ENCODE measurements at regions not wholly inside any gene's neighbourhood (a gene's known extent, or its start where the extent isn't known, plus 50 kb on each side); places are given as distances from the start of the nearest gene placed in this dataset.
A peak's percentile ranks its signal among the peaks of the same experiment; 100 is the strongest.
"Not testable (repeated sequence)": the region's sequence is repeated elsewhere in the genome, so short reads cannot be mapped to it uniquely, and the experiment has no call there.

GRCh38 chr3:173217127-173217526 is 76.1 kb upstream of the SPATA16 start:
- no peak overlapping the region for H2AK5ac ChIP-seq (ENCODE audit: low read length)
- no peak overlapping the region for H3K4me3 ChIP-seq (ENCODE audit: low read length)
- H3K4me1 ChIP-seq (ENCODE audit: control insufficient read depth, low read depth, low read length): no peaks in the 10 kb centered on the region
- H2BK120ac ChIP-seq (ENCODE audit: low read depth, low read length): no peak overlapping the region
- no CpG with 5 or more reads among the region's 3 CpGs for WGBS (ENCODE audit: extremely low coverage, insufficient coverage, low lambda C conversion rate)
- H4K5ac ChIP-seq (ENCODE audit: low read length): no peak overlapping the region
- no peak overlapping the region for H3K23ac ChIP-seq (ENCODE audit: low read length)
- no peaks in the 10 kb centered on the region for H3K36me3 ChIP-seq (ENCODE audit: control insufficient read depth, insufficient read depth, low read length)
- no peak overlapping the region for H3K18ac ChIP-seq (ENCODE audit: low read length)
- no peak overlapping the region for H3K9ac ChIP-seq (ENCODE audit: low read length)
- H3K4me2 ChIP-seq (ENCODE audit: low read length): no peak overlapping the region
- H3K56ac ChIP-seq (ENCODE audit: low read length): no peak overlapping the region
- H3K27ac ChIP-seq (ENCODE audit: low read depth, low read length): no peak overlapping the region
- H3K79me2 ChIP-seq (ENCODE audit: control insufficient read depth, insufficient read depth, low read length): no peaks in the 10 kb centered on the region
- no peak overlapping the region for H3K4ac ChIP-seq (ENCODE audit: low read depth, low read length)
- H3K79me1 ChIP-seq (ENCODE audit: low read length): no peaks in the 10 kb centered on the region
- no peaks in the 10 kb centered on the region for H3K27me3 ChIP-seq (ENCODE audit: insufficient read depth, low read length, poor library complexity)
- no peak overlapping the region for H2BK15ac ChIP-seq (replicated peaks; ENCODE audit: low read depth)
- H2BK5ac ChIP-seq (ENCODE audit: low read length): no peak overlapping the region
- peak; percentile 4 for DNase-seq
- H4K8ac ChIP-seq (ENCODE audit: low read depth, low read length): no peak overlapping the region

DNA sequence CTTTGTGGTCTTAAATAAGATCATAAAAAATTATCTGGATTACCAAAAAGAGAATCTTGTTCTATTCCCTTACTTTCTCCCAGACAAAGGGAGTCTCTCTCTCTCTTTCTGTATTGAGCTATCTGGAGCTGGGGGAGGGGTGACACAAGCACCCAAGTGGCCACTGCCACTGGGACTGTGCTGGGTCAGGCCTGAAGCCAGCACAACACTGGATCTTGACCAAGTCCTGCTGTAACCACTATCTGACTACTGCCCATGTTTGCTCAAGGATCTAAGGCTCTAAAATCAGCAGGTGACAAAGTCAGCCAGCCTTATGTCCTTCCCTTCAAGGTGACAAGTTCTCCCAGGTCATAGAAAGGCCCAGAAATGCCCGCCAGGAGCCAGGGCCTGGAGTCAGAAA is 75.0 kb upstream of the SPATA16 start:
- Histone ChIP-seq H2BK5ac (ENCODE audit: low read length) (no peak overlapping the region), H3K23ac (ENCODE audit: low read length) (no peak overlapping the region), H2BK120ac (ENCODE audit: low read depth, low read length) (no peak overlapping the region), H4K8ac (ENCODE audit: low read depth, low read length) (no peak overlapping the region), H3K36me3 (ENCODE audit: control insufficient read depth, insufficient read depth, low read length) (no peaks in the 10 kb centered on the region), H3K79me2 (ENCODE audit: control insufficient read depth, insufficient read depth, low read length) (no peaks in the 10 kb centered on the region), H3K9ac (ENCODE audit: low read length) (no peak overlapping the region), H2BK15ac (replicated peaks; ENCODE audit: low read depth) (no peak overlapping the region), H3K4me2 (ENCODE audit: low read length) (no peak overlapping the region), H3K4me1 (ENCODE audit: control insufficient read depth, low read depth, low read length) (no peaks in the 10 kb centered on the region), H3K4me3 (ENCODE audit: low read length) (no peak overlapping the region), H3K27me3 (ENCODE audit: insufficient read depth, low read length, poor library complexity) (no peaks in the 10 kb centered on the region), H4K5ac (ENCODE audit: low read length) (no peak overlapping the region), H3K56ac (ENCODE audit: low read length) (no peak overlapping the region), H2AK5ac (ENCODE audit: low read length) (no peak overlapping the region), H3K27ac (ENCODE audit: low read depth, low read length) (no peak overlapping the region), H3K79me1 (ENCODE audit: low read length) (no peaks in the 10 kb centered on the region), H3K4ac (ENCODE audit: low read depth, low read length) (no peak overlapping the region), H3K18ac (ENCODE audit: low read length) (no peak overlapping the region)
- no peak for DNase-seq
- WGBS (ENCODE audit: extremely low coverage, insufficient coverage, low lambda C conversion rate): no CpG with 5 or more reads among the region's 1 CpG

DNA sequence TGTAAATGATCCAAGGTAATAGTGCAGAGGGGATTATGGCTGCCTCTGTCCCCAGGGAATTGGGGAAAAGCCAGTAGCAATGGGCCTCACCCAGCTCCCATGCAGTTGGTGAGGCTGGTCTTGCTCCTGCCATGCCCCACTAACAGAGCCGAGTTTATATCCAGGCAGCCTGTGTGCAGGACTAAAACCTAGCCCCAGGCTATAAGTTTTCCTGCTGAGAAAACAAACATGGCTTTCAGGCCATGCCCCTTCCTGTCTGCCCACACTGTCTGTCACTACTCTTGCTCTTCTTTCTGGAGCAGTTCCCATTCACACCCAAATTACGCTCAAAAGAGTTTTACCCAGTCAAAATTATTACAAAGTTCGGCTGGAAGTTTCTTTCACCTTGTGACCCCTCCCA is 73.5 kb upstream of the SPATA16 start:
- DNase-seq: peak; percentile 30
- Histone ChIP-seq H3K56ac (ENCODE audit: low read length) (no peak overlapping the region), H3K36me3 (ENCODE audit: control insufficient read depth, insufficient read depth, low read length) (no peaks in the 10 kb centered on the region), H2AK5ac (ENCODE audit: low read length) (no peak overlapping the region), H4K5ac (ENCODE audit: low read length) (no peak overlapping the region), H3K9ac (ENCODE audit: low read length) (no peak overlapping the region), H3K23ac (ENCODE audit: low read length) (no peak overlapping the region), H3K4ac (ENCODE audit: low read depth, low read length) (no peak overlapping the region), H4K8ac (ENCODE audit: low read depth, low read length) (no peak overlapping the region), H3K79me1 (ENCODE audit: low read length) (no peaks in the 10 kb centered on the region), H3K4me1 (ENCODE audit: control insufficient read depth, low read depth, low read length) (no peaks in the 10 kb centered on the region), H2BK120ac (ENCODE audit: low read depth, low read length) (no peak overlapping the region), H3K79me2 (ENCODE audit: control insufficient read depth, insufficient read depth, low read length) (no peaks in the 10 kb centered on the region), H3K27ac (ENCODE audit: low read depth, low read length) (no peak overlapping the region), H3K4me2 (ENCODE audit: low read length) (no peak overlapping the region), H2BK5ac (ENCODE audit: low read length) (no peak overlapping the region), H3K4me3 (ENCODE audit: low read length) (no peak overlapping the region), H3K27me3 (ENCODE audit: insufficient read depth, low read length, poor library complexity) (no peaks in the 10 kb centered on the region), H2BK15ac (replicated peaks; ENCODE audit: low read depth) (no peak overlapping the region), H3K18ac (ENCODE audit: low read length) (no peak overlapping the region)
- WGBS (ENCODE audit: extremely low coverage, insufficient coverage, low lambda C conversion rate): no CpG with 5 or more reads among the region's 3 CpGs

GRCh38 chr3:173199568-173199967 is 58.5 kb upstream of the SPATA16 start:
- no peak overlapping the region for H3K18ac ChIP-seq (ENCODE audit: low read length)
- no peak overlapping the region for H4K8ac ChIP-seq (ENCODE audit: low read depth, low read length)
- H3K27me3 ChIP-seq (ENCODE audit: insufficient read depth, low read length, poor library complexity): no peaks in the 10 kb centered on the region
- H3K9ac ChIP-seq (ENCODE audit: low read length): no peak overlapping the region
- H4K5ac ChIP-seq (ENCODE audit: low read length): no peak overlapping the region
- H2BK5ac ChIP-seq (ENCODE audit: low read length): no peak overlapping the region
- no peaks in the 10 kb centered on the region for H3K36me3 ChIP-seq (ENCODE audit: control insufficient read depth, insufficient read depth, low read length)
- H2BK15ac ChIP-seq (replicated peaks; ENCODE audit: low read depth): no peak overlapping the region
- peak; percentile 63 for DNase-seq
- peak overlapping the region; percentile 21 for H3K4ac ChIP-seq (ENCODE audit: low read depth, low read length)
- H3K4me2 ChIP-seq (ENCODE audit: low read length): no peak overlapping the region
- no peaks in the 10 kb centered on the region for H3K79me1 ChIP-seq (ENCODE audit: low read length)
- no peaks in the 10 kb centered on the region for H3K4me1 ChIP-seq (ENCODE audit: control insufficient read depth, low read depth, low read length)
- H3K4me3 ChIP-seq (ENCODE audit: low read length): no peak overlapping the region
- no peak overlapping the region for H3K23ac ChIP-seq (ENCODE audit: low read length)
- H3K79me2 ChIP-seq (ENCODE audit: control insufficient read depth, insufficient read depth, low read length): no peaks in the 10 kb centered on the region
- no peak overlapping the region for H3K27ac ChIP-seq (ENCODE audit: low read depth, low read length)
- H3K56ac ChIP-seq (ENCODE audit: low read length): no peak overlapping the region
- no peak overlapping the region for H2BK120ac ChIP-seq (ENCODE audit: low read depth, low read length)
- no peak overlapping the region for H2AK5ac ChIP-seq (ENCODE audit: low read length)

DNA sequence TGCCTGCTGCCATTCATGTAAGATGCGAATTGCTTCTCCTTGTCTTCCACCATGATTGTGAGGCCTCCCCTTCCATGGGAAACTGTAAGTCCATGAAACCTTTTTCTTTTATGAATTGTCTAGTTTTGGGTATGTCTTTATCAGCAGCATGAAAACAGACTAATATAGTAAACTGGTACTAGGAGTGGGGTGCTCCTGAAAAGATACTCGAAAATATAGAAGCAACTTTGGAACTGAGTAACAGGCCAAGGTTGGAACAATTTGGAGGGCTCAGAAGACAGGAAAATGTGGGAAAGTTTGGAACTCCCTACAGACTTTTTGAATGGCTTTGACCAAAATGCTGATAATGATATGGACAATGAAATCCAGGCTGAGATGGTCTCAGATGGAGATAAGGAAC is 53.8 kb upstream of the SPATA16 start:
- not testable (repeated sequence) for H3K4me1 ChIP-seq (ENCODE audit: control insufficient read depth, low read depth, low read length); H2BK15ac ChIP-seq (replicated peaks; ENCODE audit: low read depth); H2BK120ac ChIP-seq (ENCODE audit: low read depth, low read length); H3K27ac ChIP-seq (ENCODE audit: low read depth, low read length); H4K5ac ChIP-seq (ENCODE audit: low read length); H3K4me2 ChIP-seq (ENCODE audit: low read length); H4K8ac ChIP-seq (ENCODE audit: low read depth, low read length); H3K79me2 ChIP-seq (ENCODE audit: control insufficient read depth, insufficient read depth, low read length); H3K36me3 ChIP-seq (ENCODE audit: control insufficient read depth, insufficient read depth, low read length); H2AK5ac ChIP-seq (ENCODE audit: low read length); H2BK5ac ChIP-seq (ENCODE audit: low read length); DNase-seq; H3K56ac ChIP-seq (ENCODE audit: low read length); H3K23ac ChIP-seq (ENCODE audit: low read length); H3K27me3 ChIP-seq (ENCODE audit: insufficient read depth, low read length, poor library complexity); H3K4ac ChIP-seq (ENCODE audit: low read depth, low read length); H3K79me1 ChIP-seq (ENCODE audit: low read length); H3K9ac ChIP-seq (ENCODE audit: low read length); H3K4me3 ChIP-seq (ENCODE audit: low read length); H3K18ac ChIP-seq (ENCODE audit: low read length)
- WGBS (ENCODE audit: extremely low coverage, insufficient coverage, low lambda C conversion rate): no CpG with 5 or more reads among the region's 2 CpGs

DNA sequence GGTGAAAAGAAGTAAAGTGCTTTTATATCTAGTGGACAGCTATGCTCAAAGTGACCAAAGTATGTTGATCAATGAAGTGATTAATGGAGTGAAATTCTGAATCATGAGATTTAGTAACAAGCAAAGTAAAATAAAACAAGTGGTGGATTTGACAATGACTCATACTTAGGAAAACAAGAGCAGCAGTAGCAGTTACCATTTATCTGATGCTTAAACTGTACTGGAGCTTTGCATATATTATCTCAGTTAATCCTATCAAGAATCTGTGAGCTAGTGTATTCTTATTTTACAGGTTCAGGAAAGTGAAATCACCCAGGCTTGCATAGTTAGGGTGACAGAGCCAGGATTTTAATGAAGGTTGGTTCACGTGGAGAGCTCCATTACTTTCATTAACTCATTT is 50.6 kb upstream of the SPATA16 start:
- no CpG with 5 or more reads among the region's 1 CpG for WGBS (ENCODE audit: extremely low coverage, insufficient coverage, low lambda C conversion rate)
- H3K4me1 ChIP-seq (ENCODE audit: control insufficient read depth, low read depth, low read length): no peaks in the 10 kb centered on the region
- H4K8ac ChIP-seq (ENCODE audit: low read depth, low read length): no peak overlapping the region
- H3K27ac ChIP-seq (ENCODE audit: low read depth, low read length): no peak overlapping the region
- no peak overlapping the region for H3K18ac ChIP-seq (ENCODE audit: low read length)
- H3K4me2 ChIP-seq (ENCODE audit: low read length): no peak overlapping the region
- no peak overlapping the region for H3K4ac ChIP-seq (ENCODE audit: low read depth, low read length)
- H2AK5ac ChIP-seq (ENCODE audit: low read length): no peak overlapping the region
- H3K56ac ChIP-seq (ENCODE audit: low read length): no peak overlapping the region
- no peak overlapping the region for H2BK15ac ChIP-seq (replicated peaks; ENCODE audit: low read depth)
- H3K4me3 ChIP-seq (ENCODE audit: low read length): no peak overlapping the region
- H3K79me2 ChIP-seq (ENCODE audit: control insufficient read depth, insufficient read depth, low read length): no peaks in the 10 kb centered on the region
- no peak overlapping the region for H2BK5ac ChIP-seq (ENCODE audit: low read length)
- no peaks in the 10 kb centered on the region for H3K27me3 ChIP-seq (ENCODE audit: insufficient read depth, low read length, poor library complexity)
- DNase-seq: no peak
- H3K36me3 ChIP-seq (ENCODE audit: control insufficient read depth, insufficient read depth, low read length): no peaks in the 10 kb centered on the region
- H3K23ac ChIP-seq (ENCODE audit: low read length): no peak overlapping the region
- no peak overlapping the region for H2BK120ac ChIP-seq (ENCODE audit: low read depth, low read length)
- H4K5ac ChIP-seq (ENCODE audit: low read length): no peak overlapping the region
- H3K9ac ChIP-seq (ENCODE audit: low read length): no peak overlapping the region
- no peaks in the 10 kb centered on the region for H3K79me1 ChIP-seq (ENCODE audit: low read length)
